ENCODE measurements at regions not wholly inside any gene's neighbourhood (a gene's known extent, or its start where the extent isn't known, plus 50 kb on each side); places are given as distances from the start of the nearest gene placed in this dataset.

DNA sequence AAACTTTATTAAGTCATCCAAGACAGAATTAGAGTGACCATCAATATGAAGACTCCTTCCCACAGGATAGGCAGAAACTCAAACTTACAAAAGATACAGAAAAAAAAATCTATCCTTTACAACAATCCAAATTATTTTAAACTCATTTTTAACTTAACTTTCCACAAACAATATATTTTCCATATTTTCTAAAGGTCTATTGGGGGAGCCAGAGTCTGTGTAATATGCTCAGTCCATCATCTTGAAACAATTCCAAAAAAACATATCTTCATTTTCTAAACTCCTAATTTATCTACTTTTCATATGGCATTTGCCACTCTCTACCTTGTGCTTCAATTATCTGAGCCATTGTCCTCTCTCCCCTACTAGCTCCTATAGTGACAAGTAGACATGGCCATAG, 378.1 kb downstream of the PDGFC start:
- Histone ChIP-seq H3K27ac (no peak overlapping the region), H3K4me1 (peaks cover 8% of the 10 kb centered on the region), H3K9me3 (no peaks in the 10 kb centered on the region), H3K4me3 (no peak overlapping the region), H3K27me3 (no peaks in the 10 kb centered on the region), H3K36me3 (no peaks in the 10 kb centered on the region)
- TF ChIP-seq, protein P1, sequence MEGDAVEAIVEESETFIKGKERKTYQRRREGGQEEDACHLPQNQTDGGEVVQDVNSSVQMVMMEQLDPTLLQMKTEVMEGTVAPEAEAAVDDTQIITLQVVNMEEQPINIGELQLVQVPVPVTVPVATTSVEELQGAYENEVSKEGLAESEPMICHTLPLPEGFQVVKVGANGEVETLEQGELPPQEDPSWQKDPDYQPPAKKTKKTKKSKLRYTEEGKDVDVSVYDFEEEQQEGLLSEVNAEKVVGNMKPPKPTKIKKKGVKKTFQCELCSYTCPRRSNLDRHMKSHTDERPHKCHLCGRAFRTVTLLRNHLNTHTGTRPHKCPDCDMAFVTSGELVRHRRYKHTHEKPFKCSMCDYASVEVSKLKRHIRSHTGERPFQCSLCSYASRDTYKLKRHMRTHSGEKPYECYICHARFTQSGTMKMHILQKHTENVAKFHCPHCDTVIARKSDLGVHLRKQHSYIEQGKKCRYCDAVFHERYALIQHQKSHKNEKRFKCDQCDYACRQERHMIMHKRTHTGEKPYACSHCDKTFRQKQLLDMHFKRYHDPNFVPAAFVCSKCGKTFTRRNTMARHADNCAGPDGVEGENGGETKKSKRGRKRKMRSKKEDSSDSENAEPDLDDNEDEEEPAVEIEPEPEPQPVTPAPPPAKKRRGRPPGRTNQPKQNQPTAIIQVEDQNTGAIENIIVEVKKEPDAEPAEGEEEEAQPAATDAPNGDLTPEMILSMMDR (IDR thresholded peaks at IDR 0.05): no peak
- TF ChIP-seq POLR2AphosphoS5 (IDR thresholded peaks at IDR 0.05; ENCODE audit: insufficient read depth in 1 of 2, low read depth in 1 of 2): no peak
- TF ChIP-seq POLR2A (IDR thresholded peaks at IDR 0.05): no peak
- intact Hi-C loops (cut with DNase I): no loop called here
- DNase-seq (ENCODE audit: extremely low spot score in 2 of 2): no peak

- Histone ChIP-seq H3K36me3 (no peaks in the 10 kb centered on the region), H3K4me1 (no peaks in the 10 kb centered on the region), H3K27ac (no peak overlapping the region), H3K9me3 (no peaks in the 10 kb centered on the region), H3K4me3 (no peak overlapping the region), H3K27me3 (no peaks in the 10 kb centered on the region)
- DNase-seq (ENCODE audit: extremely low spot score in 2 of 2): no peak
- intact Hi-C loops (cut with DNase I): no loop called here
- TF ChIP-seq, protein P1 (IDR thresholded peaks at IDR 0.05): no peak
- no peak for TF ChIP-seq POLR2AphosphoS5 (IDR thresholded peaks at IDR 0.05; ENCODE audit: insufficient read depth in 1 of 2, low read depth in 1 of 2)
- TF ChIP-seq POLR2A (IDR thresholded peaks at IDR 0.05): no peak
Measured at GRCh38 chr4:156591679-156592078, 379.9 kb downstream of the PDGFC start.

DNA sequence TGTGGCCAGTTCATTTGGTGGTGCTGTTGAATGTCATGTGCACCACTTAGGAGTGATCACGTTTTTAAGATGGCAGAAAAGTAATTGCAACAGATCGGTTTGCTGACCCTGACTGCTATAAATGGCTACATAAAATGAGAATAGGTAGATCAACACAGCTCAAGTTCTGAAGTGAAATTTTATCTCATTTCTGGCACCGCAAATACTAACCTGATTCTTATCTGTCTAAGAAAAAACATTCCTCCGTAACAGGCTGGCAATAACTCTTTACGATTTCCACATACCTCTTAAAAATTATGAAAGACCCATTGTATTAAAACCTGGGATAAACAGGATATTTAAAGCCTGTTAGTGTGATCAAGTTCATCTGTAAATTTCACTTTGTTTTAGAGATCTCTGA, 387.5 kb downstream of the PDGFC start:
- Histone ChIP-seq H3K36me3 (no peaks in the 10 kb centered on the region), H3K9me3 (no peaks in the 10 kb centered on the region), H3K4me1 (peaks cover 16% of the 10 kb centered on the region), H3K4me3 (no peak overlapping the region), H3K27me3 (no peaks in the 10 kb centered on the region), H3K27ac (no peak overlapping the region)
- intact Hi-C loops (cut with DNase I): no loop called here
- no peak for DNase-seq (ENCODE audit: extremely low spot score in 2 of 2)
- TF ChIP-seq, protein P1 (IDR thresholded peaks at IDR 0.05): no peak
- no peak for TF ChIP-seq POLR2AphosphoS5 (IDR thresholded peaks at IDR 0.05; ENCODE audit: insufficient read depth in 1 of 2, low read depth in 1 of 2)
- TF ChIP-seq POLR2A (IDR thresholded peaks at IDR 0.05): no peak

- H3K4me1 ChIP-seq: peaks cover 16% of the 10 kb centered on the region
- TF ChIP-seq POLR2AphosphoS5 (IDR thresholded peaks at IDR 0.05; ENCODE audit: insufficient read depth in 1 of 2, low read depth in 1 of 2): no peak
- TF ChIP-seq POLR2A (IDR thresholded peaks at IDR 0.05): no peak
- TF ChIP-seq, protein P1 (IDR thresholded peaks at IDR 0.05): no peak
- no peak overlapping the region for H3K27ac ChIP-seq
- intact Hi-C loops (cut with DNase I): no loop called here
- no peak for DNase-seq (ENCODE audit: extremely low spot score in 2 of 2)
- no peak overlapping the region for H3K4me3 ChIP-seq
- no peaks in the 10 kb centered on the region for H3K27me3 ChIP-seq
- H3K9me3 ChIP-seq: no peaks in the 10 kb centered on the region
- no peaks in the 10 kb centered on the region for H3K36me3 ChIP-seq
Measured at GRCh38 chr4:156583265-156583664, 388.3 kb downstream of the PDGFC start.

DNA sequence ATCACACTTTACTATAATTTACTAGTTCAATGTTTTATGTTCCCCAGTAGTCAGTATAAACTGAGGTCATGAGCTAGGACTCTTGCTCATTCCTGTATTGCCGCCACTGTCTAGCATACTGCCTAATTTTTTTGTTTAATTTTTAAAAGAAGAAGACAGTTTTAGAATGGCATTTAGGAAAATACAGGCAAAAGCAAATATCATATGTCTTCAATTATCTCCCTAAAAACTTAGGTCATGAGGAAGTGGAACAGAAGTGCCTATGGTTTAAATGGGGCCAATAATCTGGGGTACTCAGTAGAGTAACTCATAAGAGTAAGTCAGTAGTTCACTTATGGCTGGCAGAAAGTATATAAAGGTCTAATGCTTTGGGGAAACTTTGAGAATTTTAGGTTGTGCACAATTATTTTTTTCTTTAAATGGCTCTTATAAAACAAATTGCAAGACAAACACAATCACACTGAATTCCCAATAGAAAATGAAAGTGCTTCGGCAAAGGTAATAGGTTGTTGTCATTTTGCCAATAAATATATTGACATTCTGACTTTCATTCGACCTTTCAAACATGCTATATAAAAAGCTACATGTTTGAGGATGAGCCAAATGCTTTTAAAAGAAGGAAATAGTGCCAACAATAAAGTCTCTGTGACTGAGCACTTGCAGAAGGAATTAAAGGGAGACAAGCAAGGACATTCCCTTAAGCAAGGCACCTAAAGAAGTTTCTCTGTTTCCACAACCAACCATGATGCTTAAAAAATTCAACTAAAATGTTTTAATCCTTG, 390.1 kb downstream of the PDGFC start:
- Histone ChIP-seq H3K9me3 (no peaks in the 10 kb centered on the region), H3K4me3 (peak overlapping the region; percentile 9), H3K36me3 (no peaks in the 10 kb centered on the region), H3K4me1 (peaks cover 16% of the 10 kb centered on the region), H3K27me3 (no peaks in the 10 kb centered on the region), H3K27ac (no peak overlapping the region)
- TF ChIP-seq, protein P1 (IDR thresholded peaks at IDR 0.05): no peak
- TF ChIP-seq POLR2A (IDR thresholded peaks at IDR 0.05) (no peak), POLR2AphosphoS5 (IDR thresholded peaks at IDR 0.05; ENCODE audit: insufficient read depth in 1 of 2, low read depth in 1 of 2) (no peak)
- intact Hi-C loops (cut with DNase I): no loop called here
- DNase-seq (ENCODE audit: extremely low spot score in 2 of 2): no peak
